Panc1 (cell line): ENCODE measurements at regions not wholly inside any gene's neighbourhood (a gene's known extent, or its start where the extent isn't known, plus 50 kb on each side); places are given as distances from the start of the nearest gene placed in this dataset.

Source experiments
- ATAC-seq: fragments of 200-7000 bp; cut with Tn5 transposase; 2 replicates; pipeline ENCODE4 v1.9.1; 2020; ENCODE audit warnings: mild to moderate bottlenecking, moderate library complexity
- BruUV-seq: library from RNA; stranded (reverse); fragments of 400-500 nt; replicated peaks from 2 replicates; lab custom pipeline; 2021; lab: Mats Ljungman, UMichigan
- CTCF ChIA-PET: fragments of 300-600 bp; sonication (Branson Sonifier 250); formaldehyde crosslinking; loops from one replicate; lab custom pipeline; 2022; ENCODE audit warnings: antibody characterized with exemption; lab: Charles Lee
- POLR2A ChIA-PET: fragments of 300-600 bp; sonication (Branson Sonifier 250); formaldehyde crosslinking; loops from one replicate; lab custom pipeline; 2022; ENCODE audit warnings: antibody characterized with exemption; lab: Charles Lee
- DNase-seq: peaks from one replicate; pipeline ENCODE4 v3.0.0-alpha.2; 2010; ENCODE audit warnings: low read depth, low spot score
- H3K27ac ChIP-seq: 2 replicates; pipeline ENCODE4 v1.5.1; 2011; ENCODE audit warnings: mild to moderate bottlenecking, low read length, inconsistent platforms
- H3K27me3 ChIP-seq: fragments of 200-500 bp; sonication (Bioruptor generic); 2 replicates; pipeline ENCODE4 v1.6.0; 2014; ENCODE audit warnings: low read length, inconsistent platforms; ENCODE audit not compliant: control insufficient read depth, insufficient read depth
- H3K36me3 ChIP-seq: fragments of 200-500 bp; sonication (Bioruptor generic); 2 replicates; pipeline ENCODE4 v1.5.1; 2014; ENCODE audit warnings: inconsistent platforms, mild to moderate bottlenecking, low read length, moderate library complexity; ENCODE audit not compliant: control insufficient read depth, insufficient read depth
- H3K4me1 ChIP-seq: 2 replicates; pipeline ENCODE4 v1.5.1; 2011; ENCODE audit warnings: inconsistent platforms, mild to moderate bottlenecking, low read length, moderate library complexity; ENCODE audit not compliant: control insufficient read depth, insufficient read depth
- H3K4me3 ChIP-seq, 2 experiments: 2 replicates each; pipeline ENCODE4 v1.5.1; 2011 to 2012; ENCODE audit warnings: low read depth in 2 of 2, low read length in 2 of 2, mild to moderate bottlenecking in 2 of 2, inconsistent platforms in 1 of 2, moderate library complexity in 1 of 2
- H3K9me3 ChIP-seq: fragments of 200-500 bp; sonication (Bioruptor generic); 2 replicates; pipeline ENCODE4 v1.5.1; 2014; ENCODE audit warnings: low read depth, mild to moderate bottlenecking, inconsistent platforms, low read length, moderate library complexity; ENCODE audit not compliant: control insufficient read depth, insufficient read depth
- POLR2AphosphoS5 ChIP-seq: IDR thresholded peaks from 2 replicates; pipeline ENCODE4 v1.6.1; 2012; ENCODE audit warnings: mild to moderate bottlenecking, low read depth, low read length, moderate library complexity
- SIN3A ChIP-seq: IDR thresholded peaks from 2 replicates; pipeline ENCODE4 v1.6.1; 2012; ENCODE audit warnings: low read depth, mild to moderate bottlenecking, low read length, moderate library complexity, borderline replicate concordance; ENCODE audit not compliant: insufficient read depth
- TCF7L2 ChIP-seq: IDR thresholded peaks from 2 replicates; pipeline ENCODE4 v1.6.1; 2011; ENCODE audit warnings: mild to moderate bottlenecking, low read depth, low read length, inconsistent platforms
- in situ Hi-C: cut with HindIII; loops from 2 replicates; pipeline ENCODE4 v1.10.0; 2016; ENCODE audit warnings: low sequenced_read_pairs, low pct_unique_long_range_greater_than_20kb
- intact Hi-C: fragments of 100-400 bp; cut with micrococcal nuclease; formaldehyde crosslinking; loops from one replicate; pipeline ENCODE4 v1.10.0; 2022; ENCODE audit not compliant: unreplicated experiment
- TF ChIP-seq, protein P1 (sequence below): fragments of 450-650 bp; IDR thresholded peaks from 2 replicates; pipeline ENCODE4 v1.5.1; 2017; ENCODE audit warnings: mild to moderate bottlenecking
- TF ChIP-seq, protein P2 (sequence below), 2 experiments: IDR thresholded peaks; 2 replicates each; pipeline ENCODE4 v1.6.1; 2011 to 2012; ENCODE audit warnings: low read depth in 2 of 2, control low read depth in 1 of 2, low read length in 1 of 2, mild to moderate bottlenecking in 1 of 2, moderate library complexity in 1 of 2; ENCODE audit not compliant: insufficient read depth in 1 of 2

DNA sequence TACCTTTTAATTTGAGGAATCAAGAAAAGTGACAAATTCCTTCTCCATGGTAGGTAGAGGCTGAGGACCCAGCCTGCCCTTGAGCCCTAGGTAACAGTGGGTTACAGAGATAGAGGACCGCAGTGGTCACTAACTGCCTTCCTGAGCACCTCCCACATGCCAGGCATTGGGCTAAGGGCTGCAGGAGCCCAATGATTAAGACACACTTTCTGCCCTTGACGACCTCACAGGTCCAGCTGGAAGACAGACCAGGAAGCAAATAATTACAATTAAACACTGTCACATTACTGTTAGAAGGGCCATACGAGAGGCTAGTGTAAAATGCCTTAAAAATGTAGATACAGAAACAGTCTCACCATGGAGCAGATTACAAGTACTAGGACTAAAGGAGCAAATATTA is 156.8 kb upstream of the NFE2L3 start:
- Histone ChIP-seq H3K27ac (no peak overlapping the region), H3K36me3 (no peaks in the 10 kb centered on the region), H3K4me1 (no peaks in the 10 kb centered on the region), H3K4me3 (no peak overlapping the region), H3K27me3 (peaks cover 5% of the 10 kb centered on the region; the same call in 1 of the 2 replicates), H3K9me3 (no peaks in the 10 kb centered on the region)
- intact Hi-C loops = no loop called here
- ChIA-PET POLR2A (no interaction called here), CTCF (no interaction called here)
- no peak for TF ChIP-seq TCF7L2
- TF ChIP-seq SIN3A = no peak
- TF ChIP-seq, protein P1, sequence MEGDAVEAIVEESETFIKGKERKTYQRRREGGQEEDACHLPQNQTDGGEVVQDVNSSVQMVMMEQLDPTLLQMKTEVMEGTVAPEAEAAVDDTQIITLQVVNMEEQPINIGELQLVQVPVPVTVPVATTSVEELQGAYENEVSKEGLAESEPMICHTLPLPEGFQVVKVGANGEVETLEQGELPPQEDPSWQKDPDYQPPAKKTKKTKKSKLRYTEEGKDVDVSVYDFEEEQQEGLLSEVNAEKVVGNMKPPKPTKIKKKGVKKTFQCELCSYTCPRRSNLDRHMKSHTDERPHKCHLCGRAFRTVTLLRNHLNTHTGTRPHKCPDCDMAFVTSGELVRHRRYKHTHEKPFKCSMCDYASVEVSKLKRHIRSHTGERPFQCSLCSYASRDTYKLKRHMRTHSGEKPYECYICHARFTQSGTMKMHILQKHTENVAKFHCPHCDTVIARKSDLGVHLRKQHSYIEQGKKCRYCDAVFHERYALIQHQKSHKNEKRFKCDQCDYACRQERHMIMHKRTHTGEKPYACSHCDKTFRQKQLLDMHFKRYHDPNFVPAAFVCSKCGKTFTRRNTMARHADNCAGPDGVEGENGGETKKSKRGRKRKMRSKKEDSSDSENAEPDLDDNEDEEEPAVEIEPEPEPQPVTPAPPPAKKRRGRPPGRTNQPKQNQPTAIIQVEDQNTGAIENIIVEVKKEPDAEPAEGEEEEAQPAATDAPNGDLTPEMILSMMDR = no peak
- TF ChIP-seq, protein P2, sequence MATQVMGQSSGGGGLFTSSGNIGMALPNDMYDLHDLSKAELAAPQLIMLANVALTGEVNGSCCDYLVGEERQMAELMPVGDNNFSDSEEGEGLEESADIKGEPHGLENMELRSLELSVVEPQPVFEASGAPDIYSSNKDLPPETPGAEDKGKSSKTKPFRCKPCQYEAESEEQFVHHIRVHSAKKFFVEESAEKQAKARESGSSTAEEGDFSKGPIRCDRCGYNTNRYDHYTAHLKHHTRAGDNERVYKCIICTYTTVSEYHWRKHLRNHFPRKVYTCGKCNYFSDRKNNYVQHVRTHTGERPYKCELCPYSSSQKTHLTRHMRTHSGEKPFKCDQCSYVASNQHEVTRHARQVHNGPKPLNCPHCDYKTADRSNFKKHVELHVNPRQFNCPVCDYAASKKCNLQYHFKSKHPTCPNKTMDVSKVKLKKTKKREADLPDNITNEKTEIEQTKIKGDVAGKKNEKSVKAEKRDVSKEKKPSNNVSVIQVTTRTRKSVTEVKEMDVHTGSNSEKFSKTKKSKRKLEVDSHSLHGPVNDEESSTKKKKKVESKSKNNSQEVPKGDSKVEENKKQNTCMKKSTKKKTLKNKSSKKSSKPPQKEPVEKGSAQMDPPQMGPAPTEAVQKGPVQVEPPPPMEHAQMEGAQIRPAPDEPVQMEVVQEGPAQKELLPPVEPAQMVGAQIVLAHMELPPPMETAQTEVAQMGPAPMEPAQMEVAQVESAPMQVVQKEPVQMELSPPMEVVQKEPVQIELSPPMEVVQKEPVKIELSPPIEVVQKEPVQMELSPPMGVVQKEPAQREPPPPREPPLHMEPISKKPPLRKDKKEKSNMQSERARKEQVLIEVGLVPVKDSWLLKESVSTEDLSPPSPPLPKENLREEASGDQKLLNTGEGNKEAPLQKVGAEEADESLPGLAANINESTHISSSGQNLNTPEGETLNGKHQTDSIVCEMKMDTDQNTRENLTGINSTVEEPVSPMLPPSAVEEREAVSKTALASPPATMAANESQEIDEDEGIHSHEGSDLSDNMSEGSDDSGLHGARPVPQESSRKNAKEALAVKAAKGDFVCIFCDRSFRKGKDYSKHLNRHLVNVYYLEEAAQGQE (IDR thresholded peaks at IDR 0.05; ENCODE audit: insufficient read depth in 1 of 2, low read depth in 2 of 2, low read length in 1 of 2) = no peak
- TF ChIP-seq POLR2AphosphoS5 = no peak
- no TSS peak for BruUV-seq
- ATAC-seq (no peak), DNase-seq (no peak)
- in situ Hi-C loops = no loop called here

DNA sequence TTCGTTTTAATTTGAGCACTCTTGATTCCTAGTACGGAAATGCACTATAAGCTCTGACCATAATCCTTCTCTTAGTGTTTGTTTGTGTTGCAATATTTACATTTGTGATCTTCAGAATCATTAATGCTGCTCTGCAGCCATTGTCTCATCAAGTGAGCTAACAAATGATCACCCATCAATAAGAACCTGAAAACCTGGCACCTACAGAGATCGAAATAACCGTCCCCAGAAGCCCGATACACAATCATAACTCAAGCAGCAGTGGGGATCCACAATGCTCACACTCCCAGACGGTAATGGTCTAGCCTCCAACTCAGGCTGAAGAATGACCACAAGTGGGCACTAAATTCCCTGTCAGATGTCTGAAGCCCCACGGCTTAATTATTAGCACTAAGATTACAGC is 156.0 kb upstream of the NFE2L3 start:
- DNase-seq (no peak), ATAC-seq (no peak)
- Histone ChIP-seq H3K9me3 (no peaks in the 10 kb centered on the region), H3K4me1 (no peaks in the 10 kb centered on the region), H3K4me3 (no peak overlapping the region), H3K27me3 (peaks cover 2% of the 10 kb centered on the region; the same call in 1 of the 2 replicates), H3K36me3 (no peaks in the 10 kb centered on the region), H3K27ac (no peak overlapping the region)
- no TSS peak for BruUV-seq
- TF ChIP-seq SIN3A = no peak
- TF ChIP-seq, protein P2 (IDR thresholded peaks at IDR 0.05; ENCODE audit: insufficient read depth in 1 of 2, low read depth in 2 of 2, low read length in 1 of 2) = no peak
- TF ChIP-seq, protein P1 = peak; percentile 44
- in situ Hi-C loops = no loop called here
- POLR2A ChIA-PET = no interaction called here
- CTCF ChIA-PET = interaction anchor here (0.5 kb wide), 1 partner anchor 13 kb away, joined by 6 read pairs; no protein-coding TSS in a partner anchor
- intact Hi-C loops = no loop called here
